HG03432 (cell line): ENCODE measurements at regions not wholly inside any gene's neighbourhood (a gene's known extent, or its start where the extent isn't known, plus 50 kb on each side); places are given as distances from the start of the nearest gene placed in this dataset.

Experiments used
- ATAC-seq: cut with Tn5 transposase; IDR thresholded peaks from one replicate; pipeline ENCODE4 v1.9.1; 2021; ENCODE audit warnings: mild to moderate bottlenecking, moderate library complexity; ENCODE audit not compliant: unreplicated experiment

GRCh38 chr9:1732670-1733069 is 282.5 kb upstream of the SMARCA2 start:
- ATAC-seq = no peak

GRCh38 chr9:1738511-1739100 is 276.5 kb upstream of the SMARCA2 start:
- no peak for ATAC-seq

GRCh38 chr9:1743121-1743960 is 271.8 kb upstream of the SMARCA2 start:
- ATAC-seq = no peak

GRCh38 chr9:1745980-1746379 is 269.2 kb upstream of the SMARCA2 start:
- ATAC-seq = no peak

GRCh38 chr9:1747417-1747967 is 267.7 kb upstream of the SMARCA2 start:
- peak; percentile 67 for ATAC-seq

GRCh38 chr9:1748407-1748806 is 266.7 kb upstream of the SMARCA2 start:
- ATAC-seq = no peak

- no peak for ATAC-seq
Observed at GRCh38 chr9:1757186-1757585, 258.0 kb upstream of the SMARCA2 start.

- peak; percentile 92 for ATAC-seq
Observed at GRCh38 chr9:1759009-1759408, 256.1 kb upstream of the SMARCA2 start.

- peak; percentile 26 for ATAC-seq
Observed at GRCh38 chr9:1759771-1760300, 255.3 kb upstream of the SMARCA2 start.

GRCh38 chr9:1761807-1762206 is 253.3 kb upstream of the SMARCA2 start:
- ATAC-seq = no peak

GRCh38 chr9:1766042-1766441 is 249.1 kb upstream of the SMARCA2 start:
- ATAC-seq = no peak

- no peak for ATAC-seq
Observed at GRCh38 chr9:1768561-1768960, 246.6 kb upstream of the SMARCA2 start.

GRCh38 chr9:1771094-1771789 is 243.9 kb upstream of the SMARCA2 start:
- no peak for ATAC-seq

GRCh38 chr9:1775230-1775629 is 239.9 kb upstream of the SMARCA2 start:
- no peak for ATAC-seq

GRCh38 chr9:1776668-1777067 is 238.5 kb upstream of the SMARCA2 start:
- no peak for ATAC-seq

- no peak for ATAC-seq
Observed at GRCh38 chr9:1791191-1791590, 224.0 kb upstream of the SMARCA2 start.

- ATAC-seq = no peak
Observed at GRCh38 chr9:1794547-1795270, 220.4 kb upstream of the SMARCA2 start.

GRCh38 chr9:1804128-1804865 is 210.8 kb upstream of the SMARCA2 start:
- ATAC-seq = no peak

- no peak for ATAC-seq
Observed at GRCh38 chr9:1829719-1830118, 185.4 kb upstream of the SMARCA2 start.

GRCh38 chr9:1832960-1833359 is 182.2 kb upstream of the SMARCA2 start:
- ATAC-seq = no peak
